Fibroblast of the aortic adventitia (primary cell): ENCODE measurements at regions not wholly inside any gene's neighbourhood (a gene's known extent, or its start where the extent isn't known, plus 50 kb on each side); places are given as distances from the start of the nearest gene placed in this dataset.

Experiments used
- DNase-seq: peaks from one replicate; pipeline ENCODE4 v3.0.0-alpha.2; 2010; ENCODE audit warnings: low read depth
- H3K4me3 ChIP-seq: 2 replicates; pipeline ENCODE4 v1.5.1; 2011; ENCODE audit warnings: low read depth, mild to moderate bottlenecking, control low read depth, low read length, moderate library complexity
- TF ChIP-seq, protein P1 (sequence below): IDR thresholded peaks from 2 replicates; pipeline ENCODE4 v1.5.1; 2011; ENCODE audit warnings: mild to moderate bottlenecking, low read length, control low read depth, inconsistent platforms; ENCODE audit not compliant: insufficient read depth

GRCh38 chr20:8073024-8073832, 53.7 kb upstream of the TMX4 start:
- TF ChIP-seq, protein P1, sequence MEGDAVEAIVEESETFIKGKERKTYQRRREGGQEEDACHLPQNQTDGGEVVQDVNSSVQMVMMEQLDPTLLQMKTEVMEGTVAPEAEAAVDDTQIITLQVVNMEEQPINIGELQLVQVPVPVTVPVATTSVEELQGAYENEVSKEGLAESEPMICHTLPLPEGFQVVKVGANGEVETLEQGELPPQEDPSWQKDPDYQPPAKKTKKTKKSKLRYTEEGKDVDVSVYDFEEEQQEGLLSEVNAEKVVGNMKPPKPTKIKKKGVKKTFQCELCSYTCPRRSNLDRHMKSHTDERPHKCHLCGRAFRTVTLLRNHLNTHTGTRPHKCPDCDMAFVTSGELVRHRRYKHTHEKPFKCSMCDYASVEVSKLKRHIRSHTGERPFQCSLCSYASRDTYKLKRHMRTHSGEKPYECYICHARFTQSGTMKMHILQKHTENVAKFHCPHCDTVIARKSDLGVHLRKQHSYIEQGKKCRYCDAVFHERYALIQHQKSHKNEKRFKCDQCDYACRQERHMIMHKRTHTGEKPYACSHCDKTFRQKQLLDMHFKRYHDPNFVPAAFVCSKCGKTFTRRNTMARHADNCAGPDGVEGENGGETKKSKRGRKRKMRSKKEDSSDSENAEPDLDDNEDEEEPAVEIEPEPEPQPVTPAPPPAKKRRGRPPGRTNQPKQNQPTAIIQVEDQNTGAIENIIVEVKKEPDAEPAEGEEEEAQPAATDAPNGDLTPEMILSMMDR, result no peak
- DNase-seq, result peak; percentile 98
- no peak overlapping the region for H3K4me3 ChIP-seq

- DNase-seq, result peak; percentile 90
- H3K4me3 ChIP-seq, result no peak overlapping the region
- TF ChIP-seq, protein P1, result no peak
Measured at GRCh38 chr20:8074931-8075330, 55.4 kb upstream of the TMX4 start.

GRCh38 chr20:8076306-8077136, 55.5 kb upstream of the PLCB1 start:
- H3K4me3 ChIP-seq, result no peak overlapping the region
- TF ChIP-seq, protein P1, result no peak
- DNase-seq, result peak; percentile 42

- no peak overlapping the region for H3K4me3 ChIP-seq
- TF ChIP-seq, protein P1, result no peak
- peak; percentile 97 for DNase-seq
Measured at GRCh38 chr20:8077137-8077466, 55.0 kb upstream of the PLCB1 start.

DNA sequence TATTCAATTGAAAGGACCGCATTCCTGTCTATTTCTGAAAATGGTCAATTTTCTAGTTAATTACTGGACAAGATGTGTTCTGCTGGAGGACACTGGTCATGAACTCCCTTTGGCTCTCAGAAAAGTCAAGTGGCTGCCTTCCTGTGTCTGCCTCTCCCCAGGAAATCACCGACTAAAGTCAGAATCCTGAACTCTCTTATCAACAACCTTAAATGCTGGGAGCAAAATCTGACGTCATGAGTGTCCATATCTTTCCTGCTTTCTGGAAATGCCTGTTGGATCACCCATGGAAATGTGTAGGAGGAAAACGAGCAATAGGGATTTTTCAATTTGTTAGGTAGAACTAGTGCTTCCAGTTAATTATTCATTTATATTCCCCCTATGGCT, 53.5 kb upstream of the PLCB1 start:
- no peak overlapping the region for H3K4me3 ChIP-seq
- DNase-seq, result peak; percentile 46
- TF ChIP-seq, protein P1, result no peak

- H3K4me3 ChIP-seq, result no peak overlapping the region
- no peak for DNase-seq
- TF ChIP-seq, protein P1, result no peak
Measured at GRCh38 chr20:8079976-8080375, 52.1 kb upstream of the PLCB1 start.
